ENCODE measurements at regions not wholly inside any gene's neighbourhood (a gene's known extent, or its start where the extent isn't known, plus 50 kb on each side); places are given as distances from the start of the nearest gene placed in this dataset.

DNA sequence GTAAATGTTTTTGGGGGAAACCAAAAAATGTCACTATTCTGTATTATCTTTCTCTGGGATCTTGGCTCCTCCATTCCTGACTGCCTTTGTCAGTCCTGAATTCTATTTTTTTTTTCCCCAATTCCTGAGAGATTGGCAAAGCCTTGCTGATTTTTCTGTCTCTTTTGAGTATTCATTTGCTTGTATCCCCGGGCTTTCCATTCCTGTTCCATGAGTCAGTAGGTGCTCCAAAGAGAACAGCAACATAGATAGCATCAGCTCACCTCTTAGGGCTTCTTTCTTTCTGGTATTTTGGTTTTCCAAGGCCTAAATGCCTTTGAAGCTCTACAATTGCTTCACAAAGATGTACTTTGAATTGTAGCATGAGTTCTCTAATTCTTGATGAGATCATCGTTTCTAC, 271.7 kb upstream of the LRRC3B start:
- TF ChIP-seq POLR2A (IDR thresholded peaks at IDR 0.05) = no peak
- TF ChIP-seq, protein P1, sequence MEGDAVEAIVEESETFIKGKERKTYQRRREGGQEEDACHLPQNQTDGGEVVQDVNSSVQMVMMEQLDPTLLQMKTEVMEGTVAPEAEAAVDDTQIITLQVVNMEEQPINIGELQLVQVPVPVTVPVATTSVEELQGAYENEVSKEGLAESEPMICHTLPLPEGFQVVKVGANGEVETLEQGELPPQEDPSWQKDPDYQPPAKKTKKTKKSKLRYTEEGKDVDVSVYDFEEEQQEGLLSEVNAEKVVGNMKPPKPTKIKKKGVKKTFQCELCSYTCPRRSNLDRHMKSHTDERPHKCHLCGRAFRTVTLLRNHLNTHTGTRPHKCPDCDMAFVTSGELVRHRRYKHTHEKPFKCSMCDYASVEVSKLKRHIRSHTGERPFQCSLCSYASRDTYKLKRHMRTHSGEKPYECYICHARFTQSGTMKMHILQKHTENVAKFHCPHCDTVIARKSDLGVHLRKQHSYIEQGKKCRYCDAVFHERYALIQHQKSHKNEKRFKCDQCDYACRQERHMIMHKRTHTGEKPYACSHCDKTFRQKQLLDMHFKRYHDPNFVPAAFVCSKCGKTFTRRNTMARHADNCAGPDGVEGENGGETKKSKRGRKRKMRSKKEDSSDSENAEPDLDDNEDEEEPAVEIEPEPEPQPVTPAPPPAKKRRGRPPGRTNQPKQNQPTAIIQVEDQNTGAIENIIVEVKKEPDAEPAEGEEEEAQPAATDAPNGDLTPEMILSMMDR (IDR thresholded peaks at IDR 0.05) = no peak

All from testis (tissue), 2 donors.